OCI-LY1 (cell line): ENCODE measurements at regions not wholly inside any gene's neighbourhood (a gene's known extent, or its start where the extent isn't known, plus 50 kb on each side); places are given as distances from the start of the nearest gene placed in this dataset.

Experiments used
- H2AFZ ChIP-seq: fragments of 200-600 bp; sonication (generic), shearing (Covaris generic); 2 replicates; pipeline ENCODE4 v1.6.0; 2014; ENCODE audit warnings: antibody characterized with exemption, mild to moderate bottlenecking, low read length
- H3F3A ChIP-seq: fragments of 200-600 bp; sonication (generic), shearing (Covaris generic); 2 replicates; pipeline ENCODE4 v1.6.0; 2014; ENCODE audit warnings: mild to moderate bottlenecking, antibody characterized with exemption, low read length, moderate library complexity; ENCODE audit not compliant: insufficient read depth
- H3K27ac ChIP-seq: fragments of 200-600 bp; sonication (generic); 2 replicates; pipeline ENCODE4 v1.5.1; 2014; ENCODE audit warnings: low read length, mixed run types, mild to moderate bottlenecking, low read depth; ENCODE audit not compliant: poor library complexity, severe bottlenecking
- H3K27me3 ChIP-seq: fragments of 200-600 bp; sonication (generic); 2 replicates; pipeline ENCODE4 v1.6.0; 2014; ENCODE audit warnings: antibody characterized with exemption, mild to moderate bottlenecking, low read length, moderate library complexity; ENCODE audit not compliant: insufficient read depth
- H3K36me3 ChIP-seq: fragments of 200-600 bp; sonication (generic); 2 replicates; pipeline ENCODE4 v1.6.1; 2014; ENCODE audit warnings: mild to moderate bottlenecking, antibody characterized with exemption, low read length, moderate library complexity, mixed read lengths; ENCODE audit not compliant: insufficient read depth
- H3K4me1 ChIP-seq: fragments of 200-600 bp; sonication (generic); 2 replicates; pipeline ENCODE4 v1.5.1; 2014; ENCODE audit warnings: mild to moderate bottlenecking, low read length, moderate library complexity; ENCODE audit not compliant: insufficient read depth, severe bottlenecking
- H3K4me2 ChIP-seq: fragments of 200-600 bp; sonication (generic), shearing (Covaris generic); 2 replicates; pipeline ENCODE4 v1.6.1; 2014; ENCODE audit warnings: low read length
- H3K4me3 ChIP-seq: fragments of 200-600 bp; sonication (generic); 2 replicates; pipeline ENCODE4 v1.5.1; 2014; ENCODE audit warnings: low read length, low read depth, mild to moderate bottlenecking, mixed read lengths; ENCODE audit not compliant: poor library complexity, severe bottlenecking
- H3K79me2 ChIP-seq: fragments of 200-600 bp; shearing (Covaris generic); 2 replicates; pipeline ENCODE4 v1.6.1; 2016; ENCODE audit warnings: mixed run types, low read length, mixed read lengths; ENCODE audit not compliant: insufficient read depth
- H3K9ac ChIP-seq: fragments of 200-600 bp; sonication (generic), shearing (Covaris generic); 2 replicates; pipeline ENCODE4 v1.6.1; 2014; ENCODE audit warnings: mild to moderate bottlenecking, low read length, mixed read lengths
- H3K9me2 ChIP-seq: fragments of 200-600 bp; sonication (generic), shearing (Covaris generic); 2 replicates; pipeline ENCODE4 v1.6.1; 2014; ENCODE audit warnings: low read depth, mild to moderate bottlenecking, low read length, mixed read lengths
- H3K9me3 ChIP-seq: fragments of 200-600 bp; shearing (Covaris generic); 2 replicates; pipeline ENCODE4 v1.6.1; 2014; ENCODE audit warnings: low read length, mixed read lengths
- H4K20me1 ChIP-seq: fragments of 200-600 bp; sonication (generic), shearing (Covaris generic); 2 replicates; pipeline ENCODE4 v1.6.0; 2016; ENCODE audit warnings: mild to moderate bottlenecking, low read length; ENCODE audit not compliant: insufficient read depth
- EZH2 ChIP-seq: fragments of 200-600 bp; sonication (generic), shearing (Covaris generic); IDR thresholded peaks from 2 replicates; pipeline ENCODE4 v1.8.0; 2017; ENCODE audit warnings: borderline replicate concordance, mixed run types, mild to moderate bottlenecking, antibody characterized with exemption, low read length, moderate library complexity, mixed read lengths
- TF ChIP-seq, protein P1 (sequence below): fragments of 200-600 bp; sonication (generic), shearing (Covaris generic); IDR thresholded peaks from 2 replicates; pipeline ENCODE4 v1.5.1; 2017; ENCODE audit warnings: mild to moderate bottlenecking, antibody characterized with exemption, low read length, moderate library complexity, mixed read lengths

DNA sequence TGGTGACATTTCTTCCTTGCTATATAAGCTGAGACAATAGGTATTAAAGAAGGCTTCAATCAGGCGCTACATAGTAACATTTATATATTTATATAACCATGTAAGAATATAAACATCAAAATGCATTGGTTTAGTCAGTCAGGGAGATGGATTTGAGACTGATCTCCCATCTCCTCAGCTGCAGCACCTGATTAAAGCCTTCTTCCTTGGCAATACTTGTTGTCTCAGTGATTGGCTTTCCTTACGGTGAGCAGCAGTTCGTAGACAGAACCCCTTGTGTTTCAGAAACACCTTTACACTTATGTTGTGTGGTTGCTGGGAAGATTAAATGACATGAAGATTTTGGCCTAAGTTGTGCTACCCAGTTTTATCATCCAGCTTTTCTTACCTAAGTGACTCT, 323.3 kb upstream of the DUSP10 start:
- Histone ChIP-seq H3K9me3 (no peaks in the 10 kb centered on the region), H3K4me1 (no peaks in the 10 kb centered on the region), H3K9me2 (no peaks in the 10 kb centered on the region), H3K27me3 (no peaks in the 10 kb centered on the region), H3K27ac (no peak overlapping the region), H3K9ac (no peak overlapping the region), H3K36me3 (no peaks in the 10 kb centered on the region), H4K20me1 (no peaks in the 10 kb centered on the region), H3K4me3 (no peak overlapping the region), H3K4me2 (no peak overlapping the region), H2AFZ (no peak overlapping the region), H3K79me2 (no peaks in the 10 kb centered on the region), H3F3A (no peaks in the 10 kb centered on the region)
- TF ChIP-seq, protein P1, sequence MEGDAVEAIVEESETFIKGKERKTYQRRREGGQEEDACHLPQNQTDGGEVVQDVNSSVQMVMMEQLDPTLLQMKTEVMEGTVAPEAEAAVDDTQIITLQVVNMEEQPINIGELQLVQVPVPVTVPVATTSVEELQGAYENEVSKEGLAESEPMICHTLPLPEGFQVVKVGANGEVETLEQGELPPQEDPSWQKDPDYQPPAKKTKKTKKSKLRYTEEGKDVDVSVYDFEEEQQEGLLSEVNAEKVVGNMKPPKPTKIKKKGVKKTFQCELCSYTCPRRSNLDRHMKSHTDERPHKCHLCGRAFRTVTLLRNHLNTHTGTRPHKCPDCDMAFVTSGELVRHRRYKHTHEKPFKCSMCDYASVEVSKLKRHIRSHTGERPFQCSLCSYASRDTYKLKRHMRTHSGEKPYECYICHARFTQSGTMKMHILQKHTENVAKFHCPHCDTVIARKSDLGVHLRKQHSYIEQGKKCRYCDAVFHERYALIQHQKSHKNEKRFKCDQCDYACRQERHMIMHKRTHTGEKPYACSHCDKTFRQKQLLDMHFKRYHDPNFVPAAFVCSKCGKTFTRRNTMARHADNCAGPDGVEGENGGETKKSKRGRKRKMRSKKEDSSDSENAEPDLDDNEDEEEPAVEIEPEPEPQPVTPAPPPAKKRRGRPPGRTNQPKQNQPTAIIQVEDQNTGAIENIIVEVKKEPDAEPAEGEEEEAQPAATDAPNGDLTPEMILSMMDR = no peak
- TF ChIP-seq EZH2 = no peak

- no peaks in the 10 kb centered on the region for H4K20me1 ChIP-seq
- H3K4me1 ChIP-seq = no peaks in the 10 kb centered on the region
- H3K4me2 ChIP-seq = no peak overlapping the region
- H2AFZ ChIP-seq = no peak overlapping the region
- H3K9ac ChIP-seq = no peak overlapping the region
- H3K36me3 ChIP-seq = no peaks in the 10 kb centered on the region
- no peaks in the 10 kb centered on the region for H3K79me2 ChIP-seq
- no peaks in the 10 kb centered on the region for H3K9me3 ChIP-seq
- no peaks in the 10 kb centered on the region for H3F3A ChIP-seq
- H3K4me3 ChIP-seq = no peak overlapping the region
- H3K9me2 ChIP-seq = no peaks in the 10 kb centered on the region
- H3K27me3 ChIP-seq = no peaks in the 10 kb centered on the region
- no peak for TF ChIP-seq EZH2
- TF ChIP-seq, protein P1 = no peak
- H3K27ac ChIP-seq = no peak overlapping the region
Measured at GRCh38 chr1:222064388-222065211, 322.7 kb upstream of the DUSP10 start.

GRCh38 chr1:222062640-222063039, 320.8 kb upstream of the DUSP10 start:
- H2AFZ ChIP-seq = no peak overlapping the region
- no peaks in the 10 kb centered on the region for H4K20me1 ChIP-seq
- TF ChIP-seq, protein P1 = no peak
- no peak for TF ChIP-seq EZH2
- H3K36me3 ChIP-seq = no peaks in the 10 kb centered on the region
- no peak overlapping the region for H3K27ac ChIP-seq
- H3K27me3 ChIP-seq = no peaks in the 10 kb centered on the region
- no peak overlapping the region for H3K4me3 ChIP-seq
- no peaks in the 10 kb centered on the region for H3F3A ChIP-seq
- H3K9ac ChIP-seq = no peak overlapping the region
- no peaks in the 10 kb centered on the region for H3K9me2 ChIP-seq
- no peak overlapping the region for H3K4me2 ChIP-seq
- H3K79me2 ChIP-seq = no peaks in the 10 kb centered on the region
- H3K4me1 ChIP-seq = no peaks in the 10 kb centered on the region
- H3K9me3 ChIP-seq = no peaks in the 10 kb centered on the region
